ENCODE measurements at regions not wholly inside any gene's neighbourhood (a gene's known extent, or its start where the extent isn't known, plus 50 kb on each side); places are given as distances from the start of the nearest gene placed in this dataset.
"Not testable (repeated sequence)": the region's sequence is repeated elsewhere in the genome, so short reads cannot be mapped to it uniquely, and the experiment has no call there.

- TF ChIP-seq CTCF (conservative IDR thresholded peaks at IDR 0.05) = no peak
- peaks cover 19% of the 10 kb centered on the region for H3K27me3 Mint-ChIP-seq (ENCODE audit: low read depth)
- no peak overlapping the region for H3K4me3 Mint-ChIP-seq
- no peaks in the 10 kb centered on the region for H3K4me1 Mint-ChIP-seq
- no peak for DNase-seq (ENCODE audit: low read depth, low spot score)
- no peak overlapping the region for H3K27ac Mint-ChIP-seq (ENCODE audit: unreplicated experiment)
- H3K9me3 Mint-ChIP-seq = no peaks in the 10 kb centered on the region
- H3K36me3 Mint-ChIP-seq (ENCODE audit: low read depth) = no peaks in the 10 kb centered on the region
Measured at GRCh38 chr12:33052141-33053051, 155.8 kb upstream of the PKP2 start.

GRCh38 chr12:33047666-33048065 is 151.1 kb upstream of the PKP2 start:
- no peaks in the 10 kb centered on the region for H3K4me1 Mint-ChIP-seq
- H3K27ac Mint-ChIP-seq (ENCODE audit: unreplicated experiment) = no peak overlapping the region
- no peak overlapping the region for H3K4me3 Mint-ChIP-seq
- H3K9me3 Mint-ChIP-seq = no peaks in the 10 kb centered on the region
- H3K27me3 Mint-ChIP-seq (ENCODE audit: low read depth) = peaks cover 12% of the 10 kb centered on the region
- DNase-seq (ENCODE audit: low read depth, low spot score) = no peak
- no peaks in the 10 kb centered on the region for H3K36me3 Mint-ChIP-seq (ENCODE audit: low read depth)
- TF ChIP-seq CTCF (conservative IDR thresholded peaks at IDR 0.05) = no peak

- H3K27me3 Mint-ChIP-seq (ENCODE audit: low read depth) = peaks cover 12% of the 10 kb centered on the region
- H3K36me3 Mint-ChIP-seq (ENCODE audit: low read depth) = no peaks in the 10 kb centered on the region
- no peak overlapping the region for H3K27ac Mint-ChIP-seq (ENCODE audit: unreplicated experiment)
- no peak for DNase-seq (ENCODE audit: low read depth, low spot score)
- no peak overlapping the region for H3K4me3 Mint-ChIP-seq
- no peaks in the 10 kb centered on the region for H3K9me3 Mint-ChIP-seq
- TF ChIP-seq CTCF (conservative IDR thresholded peaks at IDR 0.05) = no peak
- no peaks in the 10 kb centered on the region for H3K4me1 Mint-ChIP-seq
Measured at GRCh38 chr12:33044447-33044846, 147.9 kb upstream of the PKP2 start.

- TF ChIP-seq CTCF (conservative IDR thresholded peaks at IDR 0.05) = no peak
- DNase-seq (ENCODE audit: low read depth, low spot score) = no peak
- no peaks in the 10 kb centered on the region for H3K9me3 Mint-ChIP-seq
- H3K27ac Mint-ChIP-seq (ENCODE audit: unreplicated experiment) = no peak overlapping the region
- H3K4me3 Mint-ChIP-seq = no peak overlapping the region
- H3K36me3 Mint-ChIP-seq (ENCODE audit: low read depth) = no peaks in the 10 kb centered on the region
- H3K27me3 Mint-ChIP-seq (ENCODE audit: low read depth) = peaks cover 16% of the 10 kb centered on the region
- no peaks in the 10 kb centered on the region for H3K4me1 Mint-ChIP-seq
Measured at GRCh38 chr12:33041562-33041961, 145.0 kb upstream of the PKP2 start.

DNA sequence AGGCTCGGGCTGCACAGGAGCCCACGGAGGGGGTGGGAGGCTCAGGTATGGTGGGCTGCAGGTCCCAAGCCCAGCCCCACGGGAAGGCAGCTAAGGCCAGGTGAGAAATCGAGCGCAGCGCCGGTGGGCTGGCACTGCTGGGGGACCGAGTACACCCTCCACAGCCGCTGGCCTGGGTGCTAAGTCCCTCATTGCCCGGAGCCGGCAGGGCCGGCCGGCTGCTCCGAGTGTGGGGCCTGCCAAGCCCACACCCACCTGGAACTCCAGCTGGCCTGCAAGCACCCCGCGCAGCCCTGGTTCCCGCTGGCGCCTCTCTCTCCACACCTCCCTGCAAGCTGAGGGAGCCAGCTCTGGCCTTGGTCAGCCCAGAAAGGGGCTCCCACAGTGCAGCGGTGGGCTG is 137.4 kb upstream of the PKP2 start:
- H3K4me1 Mint-ChIP-seq; DNase-seq (ENCODE audit: low read depth, low spot score); H3K27me3 Mint-ChIP-seq (ENCODE audit: low read depth); H3K4me3 Mint-ChIP-seq; H3K27ac Mint-ChIP-seq (ENCODE audit: unreplicated experiment); H3K36me3 Mint-ChIP-seq (ENCODE audit: low read depth): not testable (repeated sequence)
- H3K9me3 Mint-ChIP-seq = peaks cover 10% of the 10 kb centered on the region

GRCh38 chr12:33026791-33027190 is 130.2 kb upstream of the PKP2 start:
- H3K27ac Mint-ChIP-seq (ENCODE audit: unreplicated experiment) = no peak overlapping the region
- DNase-seq (ENCODE audit: low read depth, low spot score) = no peak
- H3K36me3 Mint-ChIP-seq (ENCODE audit: low read depth) = peaks cover 2% of the 10 kb centered on the region
- no peak overlapping the region for H3K4me3 Mint-ChIP-seq
- no peak for TF ChIP-seq CTCF (conservative IDR thresholded peaks at IDR 0.05)
- peaks cover 2% of the 10 kb centered on the region for H3K27me3 Mint-ChIP-seq (ENCODE audit: low read depth)
- peaks cover 3% of the 10 kb centered on the region for H3K9me3 Mint-ChIP-seq
- H3K4me1 Mint-ChIP-seq = no peaks in the 10 kb centered on the region

DNA sequence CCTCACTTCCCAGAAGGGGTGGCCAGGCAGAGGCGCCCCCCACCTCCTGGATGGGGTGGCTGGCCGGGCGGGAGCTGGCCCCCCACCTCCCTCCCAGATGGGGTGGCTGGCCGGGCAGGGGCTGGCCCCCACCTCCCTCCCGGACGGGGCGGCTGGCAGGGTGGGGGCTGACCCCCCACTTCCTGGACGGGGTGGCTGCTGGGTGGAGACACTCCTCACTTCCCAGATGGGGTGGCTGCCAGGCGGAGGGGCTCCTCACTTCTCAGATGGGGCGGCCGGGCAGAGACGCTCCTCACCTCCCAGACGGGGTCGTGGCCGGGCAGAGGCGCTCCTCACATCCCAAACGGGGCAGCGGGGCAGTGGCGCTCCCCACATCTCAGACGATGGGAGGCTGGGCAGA is 126.1 kb upstream of the PKP2 start:
- H3K4me3 Mint-ChIP-seq; H3K27me3 Mint-ChIP-seq (ENCODE audit: low read depth); DNase-seq (ENCODE audit: low read depth, low spot score); H3K9me3 Mint-ChIP-seq; H3K27ac Mint-ChIP-seq (ENCODE audit: unreplicated experiment); H3K36me3 Mint-ChIP-seq (ENCODE audit: low read depth); H3K4me1 Mint-ChIP-seq: not testable (repeated sequence)

DNA sequence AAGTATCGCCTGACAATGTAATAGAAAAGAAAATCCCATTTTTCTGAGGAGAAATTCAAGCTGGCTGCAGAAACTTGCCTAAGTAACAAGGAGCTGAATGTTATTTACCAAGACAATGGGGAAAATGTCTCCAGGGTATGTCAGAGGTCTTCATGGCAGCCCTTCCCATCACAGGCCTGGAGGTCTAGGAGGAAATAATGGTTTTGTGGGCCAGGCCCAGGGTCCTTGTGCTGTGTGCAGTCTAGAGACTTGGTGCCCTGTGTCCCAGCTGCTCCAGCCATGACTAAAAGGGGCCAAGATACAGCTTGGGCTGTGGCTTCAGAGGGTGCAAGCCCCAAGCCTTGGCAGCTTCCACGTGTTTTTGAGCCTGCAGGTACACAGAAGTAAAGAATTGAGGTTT is 120.5 kb upstream of the PKP2 start:
- not testable (repeated sequence) for H3K4me3 Mint-ChIP-seq, H3K4me1 Mint-ChIP-seq

More for the DNA sequence above, 120.5 kb upstream of the PKP2 start:
- H3K36me3 Mint-ChIP-seq (ENCODE audit: low read depth); H3K27me3 Mint-ChIP-seq (ENCODE audit: low read depth); H3K27ac Mint-ChIP-seq (ENCODE audit: unreplicated experiment); DNase-seq (ENCODE audit: low read depth, low spot score): not testable (repeated sequence)
- peaks cover 17% of the 10 kb centered on the region for H3K9me3 Mint-ChIP-seq
